ENCODE measurements at regions not wholly inside any gene's neighbourhood (a gene's known extent, or its start where the extent isn't known, plus 50 kb on each side); places are given as distances from the start of the nearest gene placed in this dataset.
"Not testable (repeated sequence)": the region's sequence is repeated elsewhere in the genome, so short reads cannot be mapped to it uniquely, and the experiment has no call there.

DNA sequence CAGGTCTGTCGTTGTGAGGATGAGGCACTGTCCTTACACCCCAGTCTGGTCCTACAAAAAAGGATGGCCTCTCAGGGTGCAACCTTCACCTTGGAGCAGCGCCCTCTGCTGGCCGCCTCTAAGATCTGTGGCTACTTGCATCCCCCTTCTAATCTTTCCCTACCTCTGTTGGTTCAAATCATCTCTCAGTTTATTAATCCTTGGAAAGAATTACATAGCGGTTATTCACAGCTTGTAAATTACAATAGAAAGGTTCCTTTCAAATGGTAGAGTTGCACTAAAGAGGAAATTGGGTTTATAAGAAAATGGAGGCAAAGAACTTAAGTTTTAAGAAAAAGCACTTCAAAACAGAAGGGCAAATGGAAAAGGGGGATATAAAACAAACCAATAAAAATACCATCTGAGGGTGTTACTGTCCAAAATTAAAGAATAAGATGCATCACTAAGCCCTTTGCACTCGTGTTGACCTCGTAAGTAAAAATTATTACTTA is 102.0 kb upstream of the PLEKHM1 start:
- DNase-seq: peak; percentile 75

GRCh38 chr17:45596347-45596746 is 105.8 kb upstream of the PLEKHM1 start:
- not testable (repeated sequence) for DNase-seq

DNA sequence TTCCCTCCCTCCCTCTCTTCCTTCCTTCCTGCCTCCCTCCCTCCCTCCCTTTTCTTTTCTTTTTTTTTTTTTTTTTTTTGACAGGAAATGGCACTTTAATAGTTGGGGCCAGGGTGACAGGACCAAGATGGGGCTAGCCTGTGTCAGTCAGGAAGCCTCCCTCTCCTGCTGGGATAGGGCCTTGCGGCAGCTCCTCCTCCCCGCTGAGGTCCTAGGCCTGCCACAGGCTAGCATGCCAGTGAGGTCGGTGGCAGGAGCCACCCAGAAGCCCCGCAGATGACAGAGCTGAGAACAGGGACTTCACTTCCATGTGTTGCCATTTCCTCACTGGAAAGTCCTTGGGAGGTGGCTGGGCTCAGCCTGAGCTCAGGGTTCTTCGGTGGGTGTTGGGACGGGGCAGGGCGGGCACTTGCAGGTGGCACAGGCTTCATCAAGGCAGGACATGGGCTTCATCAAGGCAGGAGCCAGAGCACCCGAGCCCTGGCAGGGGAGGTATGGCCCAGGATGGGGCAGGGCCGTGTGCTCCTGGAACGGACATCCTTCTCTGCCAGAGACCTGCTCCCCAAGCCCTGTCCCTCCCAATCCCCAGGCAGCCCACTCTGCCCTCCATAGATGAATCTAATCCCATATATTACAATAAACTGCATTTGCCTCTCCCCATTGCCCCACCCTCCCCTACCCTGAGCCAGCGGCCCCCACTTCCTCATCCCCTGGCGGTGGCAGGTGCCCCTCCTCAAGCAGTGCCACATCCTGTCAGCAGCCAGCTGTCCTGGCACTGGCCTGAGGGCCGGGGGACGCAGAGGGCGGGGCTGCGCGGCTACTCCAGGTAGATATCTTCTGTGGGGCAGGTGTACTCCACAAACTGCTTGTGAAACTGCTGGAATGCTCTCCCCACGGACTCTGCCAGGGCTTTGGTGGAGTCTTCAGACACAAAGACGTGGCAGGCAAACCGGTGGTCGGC is 109.8 kb upstream of the PLEKHM1 start:
- DNase-seq: peak; percentile 43

DNA sequence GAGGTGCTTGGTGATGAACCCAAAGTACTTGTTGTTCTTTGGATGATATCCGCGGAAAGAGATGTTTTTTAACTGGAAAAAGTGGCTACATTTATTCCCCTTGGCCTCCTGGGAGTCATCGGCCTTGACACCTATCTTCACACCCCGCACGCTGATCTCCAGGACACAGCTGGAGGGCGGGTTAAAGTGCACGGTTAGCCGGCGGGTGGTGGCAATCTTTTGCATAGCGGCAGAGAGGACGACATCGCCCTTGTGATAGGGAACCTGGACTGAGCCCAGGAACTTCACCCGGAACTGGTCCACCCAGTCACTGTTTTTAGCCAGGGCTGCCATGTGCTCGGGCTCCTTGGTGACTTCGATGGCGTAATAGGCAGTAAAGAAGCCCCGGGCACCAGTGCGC is 110.5 kb upstream of the PLEKHM1 start:
- not testable (repeated sequence) for DNase-seq

GRCh38 chr17:45601605-45602539 is 111.4 kb upstream of the PLEKHM1 start:
- DNase-seq: not testable (repeated sequence)

DNA sequence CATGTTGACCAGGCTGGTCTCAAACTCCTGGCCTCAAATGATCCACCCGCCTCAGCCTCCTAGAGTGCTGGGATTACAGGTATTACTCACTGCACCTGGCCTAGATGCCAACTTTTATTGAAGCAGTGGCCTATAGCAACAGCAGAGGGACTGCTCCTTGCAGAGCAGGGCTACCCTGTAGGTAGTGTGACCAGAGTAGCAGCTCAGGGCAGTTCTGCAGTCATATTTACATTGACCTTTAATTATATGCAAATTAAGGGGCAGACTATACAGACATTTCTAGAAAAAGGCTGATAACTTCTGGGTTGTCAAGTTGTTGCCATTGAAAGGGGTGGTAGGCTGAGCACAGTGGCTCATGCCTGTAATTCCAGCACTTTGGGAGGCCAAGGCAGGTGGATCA is 115.2 kb upstream of the PLEKHM1 start:
- not testable (repeated sequence) for DNase-seq

- peak; percentile 85 for DNase-seq
These were observed 129.5 kb upstream of the PLEKHM1 start for GRCh38 chr17:45619984-45620405.

DNA sequence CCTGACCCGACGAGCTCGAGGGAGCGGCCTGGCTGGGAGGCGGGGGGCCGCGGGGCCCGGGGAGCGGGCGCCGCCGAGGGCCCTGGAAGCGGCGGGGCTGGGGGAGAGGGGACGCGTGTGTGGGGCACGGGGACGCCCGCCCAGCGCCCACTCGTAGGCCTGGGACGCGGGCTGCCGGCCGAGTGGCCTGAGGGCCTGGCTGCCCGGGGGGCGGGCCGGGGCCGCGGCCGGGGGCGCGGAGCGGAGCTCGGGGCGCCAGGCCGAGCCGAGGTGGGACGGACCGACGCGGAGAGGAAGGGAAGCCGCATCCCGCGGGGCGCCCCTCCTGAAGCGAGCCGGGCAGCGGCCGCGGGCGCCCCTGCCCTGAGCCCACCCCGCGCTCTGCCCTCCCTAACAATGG is 129.9 kb upstream of the PLEKHM1 start:
- not testable (repeated sequence) for DNase-seq

DNA sequence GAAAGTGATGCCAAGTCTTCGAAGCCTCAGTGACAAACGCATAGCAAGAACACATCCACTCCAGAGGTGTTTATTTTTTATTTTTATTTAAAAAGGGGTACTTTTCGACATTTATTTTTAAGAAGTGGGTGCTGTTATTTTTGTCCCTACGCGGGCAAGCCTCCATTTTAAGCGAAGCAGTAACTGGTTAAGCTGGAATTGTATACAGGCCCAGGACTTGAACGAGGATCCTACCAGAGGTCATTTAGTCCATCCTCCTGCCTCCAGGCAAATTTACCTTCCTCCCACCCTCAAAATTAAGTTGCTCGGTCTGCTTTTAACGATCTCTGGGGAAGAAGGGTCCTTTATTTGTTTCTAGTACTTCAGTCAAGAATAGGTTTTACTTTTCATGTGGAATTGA is 130.6 kb upstream of the PLEKHM1 start:
- DNase-seq: not testable (repeated sequence)

GRCh38 chr17:45622295-45622694 is 131.8 kb upstream of the PLEKHM1 start:
- DNase-seq: not testable (repeated sequence)

DNA sequence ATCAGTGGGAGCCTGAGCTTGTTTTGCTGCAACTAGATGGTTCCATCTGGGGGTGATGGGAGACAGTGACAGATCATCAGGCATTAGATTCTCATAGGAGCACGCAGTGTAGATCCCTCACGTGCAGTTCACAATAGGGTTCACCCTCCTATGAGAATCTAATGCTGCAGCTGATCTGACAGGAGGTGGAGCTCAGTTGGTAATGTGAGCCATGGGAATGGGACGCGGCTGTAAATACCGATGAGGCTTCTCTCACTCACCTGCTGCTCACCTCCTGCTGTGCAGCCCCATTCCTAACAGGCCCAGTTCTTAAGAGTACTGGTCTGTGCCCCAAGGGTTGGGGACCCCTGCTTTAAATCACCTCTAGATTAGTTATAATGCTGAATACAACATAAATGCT is 137.5 kb upstream of the PLEKHM1 start:
- DNase-seq: no peak

DNA sequence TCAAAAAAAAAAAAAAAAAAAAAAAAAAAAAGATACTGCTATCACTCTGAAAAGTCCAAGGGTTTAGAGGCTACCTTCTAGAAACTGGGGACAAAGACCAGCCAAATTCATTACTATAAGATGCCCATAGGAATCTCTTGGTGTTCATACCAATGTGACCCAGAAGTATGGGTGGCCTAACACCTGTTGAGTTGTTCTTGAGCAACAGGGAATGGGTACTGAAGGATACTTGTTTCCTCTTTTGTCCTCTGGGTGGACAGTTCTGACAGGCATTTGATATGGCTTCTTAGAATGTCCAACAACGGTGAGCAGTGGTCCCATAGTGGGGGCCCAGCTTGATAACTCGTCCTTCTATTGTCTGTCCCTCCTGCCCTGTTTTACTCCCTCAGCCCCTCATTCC is 141.4 kb upstream of the PLEKHM1 start:
- no peak for DNase-seq

- no peak for DNase-seq
These were observed 144.7 kb upstream of the CRHR1 start for GRCh38 chr17:45639297-45639849.

GRCh38 chr17:45640141-45640850 is 143.8 kb upstream of the CRHR1 start:
- DNase-seq: peak; percentile 75

GRCh38 chr17:45641541-45641940 is 142.6 kb upstream of the CRHR1 start:
- DNase-seq: no peak

DNA sequence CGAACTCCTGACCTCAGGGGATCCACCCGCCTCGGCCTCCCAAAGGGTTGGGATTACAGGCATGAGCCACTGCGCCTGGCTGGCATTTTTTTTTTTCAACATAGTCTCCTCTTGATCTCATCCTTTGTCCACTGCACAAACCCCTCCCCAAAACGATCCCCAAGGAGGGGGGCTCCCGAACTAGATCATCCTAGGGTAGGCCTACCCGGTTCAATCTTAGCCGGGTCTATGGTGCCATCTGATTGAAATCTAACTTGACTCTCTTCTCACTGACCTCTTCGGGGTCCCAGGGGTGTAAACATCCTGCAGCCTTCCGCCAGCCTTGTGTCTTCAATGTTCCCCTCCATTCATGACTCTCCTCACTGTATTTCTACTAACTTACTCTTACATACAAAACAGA is 140.5 kb upstream of the CRHR1 start:
- no peak for DNase-seq

- DNase-seq: not testable (repeated sequence)
These were observed 139.5 kb upstream of the CRHR1 start for GRCh38 chr17:45644637-45645036.

DNA sequence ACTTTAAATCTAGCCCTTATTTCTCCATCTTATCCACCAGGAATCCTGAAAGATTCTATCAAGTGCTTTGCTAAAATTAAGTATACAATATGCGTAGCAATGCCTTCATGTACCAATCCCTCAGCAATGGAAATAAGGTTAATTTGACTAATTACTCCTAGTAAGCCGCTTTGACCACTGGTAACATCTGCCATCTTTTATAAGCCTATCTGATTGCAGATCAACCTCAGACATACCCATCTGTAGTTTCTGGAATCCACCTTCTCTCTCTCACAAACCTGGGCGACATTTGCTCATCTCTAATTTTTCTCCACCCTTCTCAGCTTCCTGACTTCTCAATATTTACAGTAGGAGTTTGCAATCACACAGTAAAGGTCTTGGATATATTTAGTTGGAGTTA is 138.8 kb upstream of the CRHR1 start:
- no peak for DNase-seq

- DNase-seq: no peak
These were observed 137.7 kb upstream of the CRHR1 start for GRCh38 chr17:45646288-45646988.

DNA sequence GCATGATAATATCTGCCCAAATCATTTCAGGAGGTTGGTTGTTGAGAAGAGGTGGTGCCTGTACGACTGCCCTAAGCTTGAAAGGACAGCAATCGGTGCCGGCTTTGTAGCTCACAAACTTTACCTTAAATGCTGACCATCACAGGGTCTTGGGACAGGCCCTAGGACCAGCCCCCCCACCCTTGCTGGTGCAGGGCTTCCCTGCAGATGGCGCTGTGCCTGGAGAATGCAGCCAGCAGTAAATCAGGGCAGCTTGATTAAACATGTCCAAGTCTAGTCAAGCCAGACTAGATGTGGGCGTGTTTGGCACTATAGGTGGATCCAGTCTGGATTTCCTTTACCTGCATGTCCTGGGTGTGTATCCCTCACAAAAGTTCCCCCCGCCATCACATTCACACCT is 135.5 kb upstream of the CRHR1 start:
- no peak for DNase-seq

- no peak for DNase-seq
These were observed 134.3 kb upstream of the CRHR1 start for GRCh38 chr17:45649796-45650195.

DNA sequence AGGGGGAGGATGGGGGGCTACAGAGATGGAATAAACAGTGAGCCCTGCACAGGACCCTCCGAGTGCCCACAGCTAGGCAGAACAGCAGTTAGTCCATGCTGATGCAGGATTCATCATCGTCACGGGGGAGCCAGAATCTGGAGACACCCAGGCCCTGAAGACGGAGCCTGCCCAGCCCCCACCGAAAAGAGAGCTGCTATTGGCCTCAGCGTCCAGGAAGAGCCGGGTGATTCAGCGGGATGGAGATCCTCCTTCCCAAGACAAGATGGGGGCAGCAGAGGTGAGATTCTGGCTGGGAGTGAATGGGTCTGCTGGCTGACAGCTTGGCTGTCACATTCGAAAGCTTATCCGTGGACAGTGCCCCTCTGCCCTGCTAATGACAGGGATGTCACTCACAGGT is 133.6 kb upstream of the CRHR1 start:
- DNase-seq: no peak

All from CD4-positive, alpha-beta T cell treated with Interleukin-17A for 1 hour (primary cell).